ENCODE measurements at regions not wholly inside any gene's neighbourhood (a gene's known extent, or its start where the extent isn't known, plus 50 kb on each side); places are given as distances from the start of the nearest gene placed in this dataset.
"Not testable (repeated sequence)": the region's sequence is repeated elsewhere in the genome, so short reads cannot be mapped to it uniquely, and the experiment has no call there.

DNA sequence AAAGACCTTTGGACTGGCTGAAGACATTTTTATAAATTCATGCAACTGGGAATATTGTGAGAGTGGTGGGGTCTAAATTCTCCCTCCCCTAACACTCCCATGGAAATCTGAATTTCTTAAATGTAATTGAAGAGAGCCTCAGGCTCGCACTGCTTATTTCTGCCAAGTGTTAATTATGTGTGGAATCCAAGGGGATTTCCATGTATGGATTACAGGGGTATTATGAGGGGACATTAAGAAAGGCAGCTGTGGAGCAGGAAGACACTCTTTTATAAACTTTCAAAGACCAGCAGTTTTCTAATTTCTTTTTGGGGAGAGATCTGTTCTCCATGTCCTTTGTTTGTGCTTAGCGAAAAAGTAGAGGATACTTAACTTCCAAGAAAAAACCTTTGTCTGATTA is 152.1 kb upstream of the TBL1XR1 start:
- Mint-ChIP-seq H3K27ac (no peak overlapping the region), H3K9me3 (no peaks in the 10 kb centered on the region), H3K36me3 (no peaks in the 10 kb centered on the region), H3K27me3 (no peaks in the 10 kb centered on the region), H3K4me1 (peaks cover 28 to 38% (median 31%) of the 10 kb centered on the region in 3 donors), H3K4me3 (no peak overlapping the region)
- CTCF ChIA-PET, result no interaction called here
- WGBS (ENCODE audit: insufficient coverage), result no CpG with 5 or more reads among the region's 2 CpGs
- no peaks in the 10 kb centered on the region for H3K9me3 ChIP-seq
- no peaks in the 10 kb centered on the region for H3K36me3 ChIP-seq (ENCODE audit: control insufficient read depth in 2 of 2, extremely low read depth in 1 of 2, insufficient read depth in 1 of 2, low read length in 1 of 2)
- H3K27ac ChIP-seq (ENCODE audit: low read length), result no peak overlapping the region
- DNase-seq, result no peak
- H3K4me1 ChIP-seq (ENCODE audit: control insufficient read depth in 1 of 2, extremely low read depth in 1 of 2, insufficient read depth in 2 of 2, low read length in 2 of 2), result peaks cover 7 to 12% of the 10 kb centered on the region in 2 experiments
- POLR2A ChIA-PET, result interaction anchor here in 1 of 2 donors (0.6 kb wide), 1 partner anchor 668 kb away, joined by 4 read pairs; no protein-coding TSS in a partner anchor
- ATAC-seq (replicated peaks in 1 of 4), result no peak
- H3K27me3 ChIP-seq (replicated peaks in 1 of 2; ENCODE audit: control insufficient read depth in 2 of 2, extremely low read depth in 1 of 2, insufficient read depth in 2 of 2, low read length in 1 of 2), result no peaks in the 10 kb centered on the region
- H3K4me3 ChIP-seq (ENCODE audit: control insufficient read depth in 1 of 2, extremely low read depth in 1 of 2, low read length in 1 of 2), result no peak overlapping the region

DNA sequence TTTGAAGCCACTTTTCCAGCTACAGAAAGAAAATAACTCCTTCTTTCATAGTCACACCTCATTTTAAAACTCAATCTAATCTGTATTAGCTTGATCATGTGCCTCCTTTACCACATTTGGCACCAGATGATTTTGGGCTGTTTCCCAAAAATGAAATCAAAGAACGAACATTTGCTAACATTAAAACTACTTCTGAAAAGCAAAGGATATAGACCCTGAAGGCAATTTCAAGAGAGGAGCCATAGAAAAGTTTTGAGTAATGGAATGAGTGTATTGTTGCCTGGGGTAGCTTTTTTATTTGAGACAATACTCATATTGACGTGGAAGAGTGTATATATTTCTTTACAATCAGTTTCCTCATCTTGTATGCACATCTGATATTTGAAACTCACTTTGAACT is 152.8 kb upstream of the TBL1XR1 start:
- Mint-ChIP-seq H3K9me3 (no peaks in the 10 kb centered on the region), H3K27ac (no peak overlapping the region), H3K4me3 (no peak overlapping the region), H3K36me3 (no peaks in the 10 kb centered on the region), H3K27me3 (no peaks in the 10 kb centered on the region), H3K4me1 (peaks cover 24 to 33% (median 26%) of the 10 kb centered on the region in 3 donors)
- DNase-seq, result no peak
- Histone ChIP-seq H3K4me1 (ENCODE audit: control insufficient read depth in 1 of 2, extremely low read depth in 1 of 2, insufficient read depth in 2 of 2, low read length in 2 of 2) (peaks cover 7 to 11% of the 10 kb centered on the region in 2 experiments), H3K27ac (ENCODE audit: low read length) (no peak overlapping the region), H3K4me3 (ENCODE audit: control insufficient read depth in 1 of 2, extremely low read depth in 1 of 2, low read length in 1 of 2) (no peak overlapping the region), H3K36me3 (ENCODE audit: control insufficient read depth in 2 of 2, extremely low read depth in 1 of 2, insufficient read depth in 1 of 2, low read length in 1 of 2) (no peaks in the 10 kb centered on the region), H3K9me3 (no peaks in the 10 kb centered on the region), H3K27me3 (replicated peaks in 1 of 2; ENCODE audit: control insufficient read depth in 2 of 2, extremely low read depth in 1 of 2, insufficient read depth in 2 of 2, low read length in 1 of 2) (no peaks in the 10 kb centered on the region)
- ATAC-seq (replicated peaks in 1 of 4), result no peak
- CTCF ChIA-PET, result no interaction called here
- POLR2A ChIA-PET, result interaction anchor here in 1 of 2 donors (0.6 to 0.7 kb wide), 2 partner anchors 145 to 247 kb away, joined by 4 to 8 read pairs; no protein-coding TSS in a partner anchor
- no CpG with 5 or more reads among the region's 2 CpGs for WGBS (ENCODE audit: insufficient coverage)

DNA sequence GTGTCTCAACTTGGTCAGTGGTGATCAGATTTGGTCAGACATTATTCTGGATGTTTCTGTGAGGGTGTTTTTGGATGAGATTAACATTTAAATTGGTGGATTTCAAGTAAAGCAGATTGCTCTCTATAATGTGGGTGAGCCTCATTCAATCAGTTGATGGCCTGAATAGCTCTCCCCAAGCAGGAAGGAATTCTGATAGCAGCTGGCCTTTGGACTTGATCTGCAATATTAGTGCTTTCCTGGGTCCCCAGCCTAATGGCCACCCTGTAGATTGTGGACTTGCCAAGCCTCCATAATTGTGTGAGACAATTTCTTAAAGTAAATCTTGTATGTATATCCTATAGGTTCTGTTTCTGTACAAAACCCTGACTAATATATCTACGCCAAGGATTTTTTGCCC is 153.9 kb upstream of the TBL1XR1 start:
- Histone ChIP-seq H3K4me3 (ENCODE audit: control insufficient read depth in 1 of 2, extremely low read depth in 1 of 2, low read length in 1 of 2) (no peak overlapping the region), H3K36me3 (ENCODE audit: control insufficient read depth in 2 of 2, extremely low read depth in 1 of 2, insufficient read depth in 1 of 2, low read length in 1 of 2) (no peaks in the 10 kb centered on the region), H3K9me3 (no peaks in the 10 kb centered on the region), H3K27ac (ENCODE audit: low read length) (no peak overlapping the region), H3K4me1 (ENCODE audit: control insufficient read depth in 1 of 2, extremely low read depth in 1 of 2, insufficient read depth in 2 of 2, low read length in 2 of 2) (no peaks in the 10 kb centered on the region), H3K27me3 (replicated peaks in 1 of 2; ENCODE audit: control insufficient read depth in 2 of 2, extremely low read depth in 1 of 2, insufficient read depth in 2 of 2, low read length in 1 of 2) (no peaks in the 10 kb centered on the region)
- no CpG with 5 or more reads among the region's 1 CpG for WGBS (ENCODE audit: insufficient coverage)
- POLR2A ChIA-PET, result no interaction called here
- DNase-seq (no peak), ATAC-seq (replicated peaks in 1 of 4) (no peak)
- H3K27me3 Mint-ChIP-seq, result no peaks in the 10 kb centered on the region
- H3K36me3 Mint-ChIP-seq, result no peaks in the 10 kb centered on the region
- CTCF ChIA-PET, result no interaction called here
- no peak overlapping the region for H3K4me3 Mint-ChIP-seq
- no peak overlapping the region for H3K27ac Mint-ChIP-seq
- peaks cover 17 to 29% (median 18%) of the 10 kb centered on the region in 3 donors for H3K4me1 Mint-ChIP-seq
- H3K9me3 Mint-ChIP-seq, result no peaks in the 10 kb centered on the region

DNA sequence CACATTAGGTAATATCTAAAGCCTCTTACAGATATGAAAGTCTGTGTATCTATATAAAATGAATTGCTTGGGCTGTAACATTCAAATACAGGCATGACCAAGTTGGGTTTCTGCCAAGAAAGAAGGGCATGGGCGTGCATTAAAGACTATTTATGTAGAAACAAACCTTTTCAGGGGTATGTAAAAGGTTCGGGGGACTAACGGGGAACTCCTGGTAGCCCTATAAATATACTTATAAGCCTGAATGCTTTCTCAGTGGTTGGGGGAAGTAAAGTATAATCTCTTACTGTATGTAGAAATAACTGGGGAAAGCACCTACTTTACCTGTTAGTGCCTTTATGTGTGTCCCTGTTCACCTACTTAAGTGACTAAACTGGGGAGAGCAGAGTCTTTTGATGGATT is 154.5 kb upstream of the TBL1XR1 start:
- ATAC-seq (replicated peaks in 1 of 4), result peak in 1 of 4 experiments; percentile 60
- Mint-ChIP-seq H3K27ac (no peak overlapping the region), H3K4me1 (peaks cover 19 to 27% (median 20%) of the 10 kb centered on the region in 3 donors), H3K4me3 (no peak overlapping the region), H3K27me3 (no peaks in the 10 kb centered on the region), H3K36me3 (no peaks in the 10 kb centered on the region), H3K9me3 (no peaks in the 10 kb centered on the region)
- Histone ChIP-seq H3K27me3 (replicated peaks in 1 of 2; ENCODE audit: control insufficient read depth in 2 of 2, extremely low read depth in 1 of 2, insufficient read depth in 2 of 2, low read length in 1 of 2) (no peaks in the 10 kb centered on the region), H3K4me3 (ENCODE audit: control insufficient read depth in 1 of 2, extremely low read depth in 1 of 2, low read length in 1 of 2) (no peak overlapping the region), H3K36me3 (ENCODE audit: control insufficient read depth in 2 of 2, extremely low read depth in 1 of 2, insufficient read depth in 1 of 2, low read length in 1 of 2) (no peaks in the 10 kb centered on the region), H3K4me1 (ENCODE audit: control insufficient read depth in 1 of 2, extremely low read depth in 1 of 2, insufficient read depth in 2 of 2, low read length in 2 of 2) (no peaks in the 10 kb centered on the region), H3K27ac (ENCODE audit: low read length) (no peak overlapping the region), H3K9me3 (no peaks in the 10 kb centered on the region)
- ChIA-PET POLR2A (no interaction called here), CTCF (no interaction called here)
- WGBS (ENCODE audit: insufficient coverage), result no CpG with 5 or more reads among the region's 3 CpGs
- no peak for DNase-seq

DNA sequence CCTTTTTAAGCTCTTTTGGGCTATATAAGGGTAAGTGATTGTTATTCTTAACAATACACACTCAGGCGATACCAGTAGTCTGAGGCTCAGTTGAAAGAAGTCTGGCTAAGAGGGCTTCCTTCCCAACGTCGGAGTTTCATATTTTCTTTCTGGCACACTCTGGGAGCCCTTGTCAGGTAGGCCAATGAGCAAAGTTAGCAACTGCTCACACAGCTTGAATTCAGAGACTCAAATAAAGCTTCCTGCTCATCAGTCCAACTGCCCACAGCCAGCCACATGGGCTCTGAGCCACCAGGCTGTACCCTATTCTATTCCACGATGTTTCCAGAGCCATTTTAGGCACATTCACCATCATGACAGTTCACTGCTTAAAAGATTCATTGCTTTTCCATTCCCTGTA is 155.1 kb upstream of the TBL1XR1 start:
- no peak overlapping the region for H3K27ac ChIP-seq (ENCODE audit: low read length)
- H3K36me3 ChIP-seq (ENCODE audit: control insufficient read depth in 2 of 2, extremely low read depth in 1 of 2, insufficient read depth in 1 of 2, low read length in 1 of 2), result no peaks in the 10 kb centered on the region
- H3K4me1 ChIP-seq (ENCODE audit: control insufficient read depth in 1 of 2, extremely low read depth in 1 of 2, insufficient read depth in 2 of 2, low read length in 2 of 2), result peaks cover 0 to 3% of the 10 kb centered on the region in 2 experiments
- no peaks in the 10 kb centered on the region for H3K9me3 ChIP-seq
- H3K4me3 ChIP-seq (ENCODE audit: control insufficient read depth in 1 of 2, extremely low read depth in 1 of 2, low read length in 1 of 2), result no peak overlapping the region
- H3K27me3 ChIP-seq (replicated peaks in 1 of 2; ENCODE audit: control insufficient read depth in 2 of 2, extremely low read depth in 1 of 2, insufficient read depth in 2 of 2, low read length in 1 of 2), result no peaks in the 10 kb centered on the region
- no peak overlapping the region for H3K4me3 Mint-ChIP-seq
- H3K4me1 Mint-ChIP-seq, result peaks cover 23 to 32% (median 25%) of the 10 kb centered on the region in 3 donors
- POLR2A ChIA-PET, result no interaction called here
- DNase-seq, result no peak
- no peaks in the 10 kb centered on the region for H3K9me3 Mint-ChIP-seq
- H3K36me3 Mint-ChIP-seq, result no peaks in the 10 kb centered on the region
- WGBS (ENCODE audit: insufficient coverage), result 86% methylated on average over 3 of the region's 4 CpGs
- H3K27ac Mint-ChIP-seq, result no peak overlapping the region
- no peak for ATAC-seq (replicated peaks in 1 of 4)
- CTCF ChIA-PET, result interaction anchor here in 1 of 2 donors (0.6 kb wide), 1 partner anchor 732 kb away, joined by 3 read pairs; no protein-coding TSS in a partner anchor
- H3K27me3 Mint-ChIP-seq, result no peaks in the 10 kb centered on the region

DNA sequence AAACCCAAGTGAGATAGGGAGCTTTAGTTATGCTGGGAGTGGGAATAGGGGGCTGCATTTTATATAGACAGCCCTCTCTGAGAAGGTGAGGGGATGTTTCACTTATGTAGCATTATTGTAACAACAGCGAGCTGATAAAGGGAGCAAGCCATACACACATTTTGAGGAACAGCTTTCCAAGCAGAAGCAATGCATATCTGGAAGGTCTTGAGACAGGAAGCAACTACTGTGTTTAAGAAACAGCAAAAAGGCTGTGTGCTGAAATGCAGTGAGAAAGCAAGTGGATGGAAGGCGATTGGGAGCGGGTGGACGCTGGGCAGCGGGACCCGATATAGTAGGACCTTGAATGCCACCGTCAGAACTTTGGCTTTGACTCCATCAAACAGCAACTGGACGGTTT is 155.9 kb upstream of the TBL1XR1 start:
- no peak for DNase-seq

DNA sequence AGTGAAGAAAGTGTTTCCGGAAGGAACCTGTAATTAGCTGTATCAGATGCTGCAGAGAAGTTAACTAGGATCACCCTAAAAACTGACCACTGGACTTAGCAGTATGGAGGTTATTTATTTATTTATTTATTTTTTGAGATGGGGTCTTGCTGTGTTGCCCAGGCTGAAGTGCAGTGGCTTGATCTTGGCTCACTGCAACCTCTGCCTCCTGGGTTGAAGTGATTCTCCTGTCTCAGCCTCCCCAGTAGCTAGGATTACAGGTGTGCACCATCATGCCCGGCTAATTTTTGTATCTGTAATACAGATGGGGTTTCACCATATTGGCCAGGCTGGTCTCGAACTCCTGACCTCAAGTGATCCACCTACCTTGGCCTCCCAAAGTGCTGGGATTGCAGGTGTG is 156.6 kb upstream of the TBL1XR1 start:
- POLR2A ChIA-PET; H3K9me3 ChIP-seq; ATAC-seq (replicated peaks in 1 of 4); H3K27ac ChIP-seq (ENCODE audit: low read length); H3K36me3 ChIP-seq (ENCODE audit: control insufficient read depth in 2 of 2, extremely low read depth in 1 of 2, insufficient read depth in 1 of 2, low read length in 1 of 2); H3K27me3 ChIP-seq (replicated peaks in 1 of 2; ENCODE audit: control insufficient read depth in 2 of 2, extremely low read depth in 1 of 2, insufficient read depth in 2 of 2, low read length in 1 of 2); CTCF ChIA-PET; H3K27ac Mint-ChIP-seq; H3K4me3 ChIP-seq (ENCODE audit: control insufficient read depth in 1 of 2, extremely low read depth in 1 of 2, low read length in 1 of 2); H3K9me3 Mint-ChIP-seq; H3K27me3 Mint-ChIP-seq; H3K36me3 Mint-ChIP-seq; DNase-seq; H3K4me3 Mint-ChIP-seq: not testable (repeated sequence)
- H3K4me1 ChIP-seq (ENCODE audit: control insufficient read depth in 1 of 2, extremely low read depth in 1 of 2, insufficient read depth in 2 of 2, low read length in 2 of 2), result peaks cover 6 to 15% of the 10 kb centered on the region in 2 experiments
- no CpG with 5 or more reads among the region's 3 CpGs for WGBS (ENCODE audit: insufficient coverage)
- H3K4me1 Mint-ChIP-seq, result peaks cover 38 to 45% (median 40%) of the 10 kb centered on the region in 3 donors

More for the DNA sequence above, 155.9 kb upstream of the TBL1XR1 start:
- ATAC-seq (replicated peaks in 1 of 4), result no peak
- no peaks in the 10 kb centered on the region for H3K36me3 ChIP-seq (ENCODE audit: control insufficient read depth in 2 of 2, extremely low read depth in 1 of 2, insufficient read depth in 1 of 2, low read length in 1 of 2)
- no peaks in the 10 kb centered on the region for H3K36me3 Mint-ChIP-seq
- no peak overlapping the region for H3K4me3 Mint-ChIP-seq
- H3K27me3 ChIP-seq (replicated peaks in 1 of 2; ENCODE audit: control insufficient read depth in 2 of 2, extremely low read depth in 1 of 2, insufficient read depth in 2 of 2, low read length in 1 of 2), result no peaks in the 10 kb centered on the region
- peaks cover 30 to 38% (median 32%) of the 10 kb centered on the region in 3 donors for H3K4me1 Mint-ChIP-seq
- ChIA-PET CTCF (no interaction called here), POLR2A (no interaction called here)
- H3K27ac ChIP-seq (ENCODE audit: low read length), result no peak overlapping the region
- H3K9me3 Mint-ChIP-seq, result no peaks in the 10 kb centered on the region
- H3K27ac Mint-ChIP-seq, result no peak overlapping the region
- peaks cover 3 to 8% of the 10 kb centered on the region in 2 experiments for H3K4me1 ChIP-seq (ENCODE audit: control insufficient read depth in 1 of 2, extremely low read depth in 1 of 2, insufficient read depth in 2 of 2, low read length in 2 of 2)
- no peak overlapping the region for H3K4me3 ChIP-seq (ENCODE audit: control insufficient read depth in 1 of 2, extremely low read depth in 1 of 2, low read length in 1 of 2)
- H3K27me3 Mint-ChIP-seq, result no peaks in the 10 kb centered on the region
- WGBS (ENCODE audit: insufficient coverage), result 100% methylated on average over 8 of the region's 8 CpGs
- H3K9me3 ChIP-seq, result no peaks in the 10 kb centered on the region
